ENCODE measurements at regions not wholly inside any gene's neighbourhood (a gene's known extent, or its start where the extent isn't known, plus 50 kb on each side); places are given as distances from the start of the nearest gene placed in this dataset.

DNA sequence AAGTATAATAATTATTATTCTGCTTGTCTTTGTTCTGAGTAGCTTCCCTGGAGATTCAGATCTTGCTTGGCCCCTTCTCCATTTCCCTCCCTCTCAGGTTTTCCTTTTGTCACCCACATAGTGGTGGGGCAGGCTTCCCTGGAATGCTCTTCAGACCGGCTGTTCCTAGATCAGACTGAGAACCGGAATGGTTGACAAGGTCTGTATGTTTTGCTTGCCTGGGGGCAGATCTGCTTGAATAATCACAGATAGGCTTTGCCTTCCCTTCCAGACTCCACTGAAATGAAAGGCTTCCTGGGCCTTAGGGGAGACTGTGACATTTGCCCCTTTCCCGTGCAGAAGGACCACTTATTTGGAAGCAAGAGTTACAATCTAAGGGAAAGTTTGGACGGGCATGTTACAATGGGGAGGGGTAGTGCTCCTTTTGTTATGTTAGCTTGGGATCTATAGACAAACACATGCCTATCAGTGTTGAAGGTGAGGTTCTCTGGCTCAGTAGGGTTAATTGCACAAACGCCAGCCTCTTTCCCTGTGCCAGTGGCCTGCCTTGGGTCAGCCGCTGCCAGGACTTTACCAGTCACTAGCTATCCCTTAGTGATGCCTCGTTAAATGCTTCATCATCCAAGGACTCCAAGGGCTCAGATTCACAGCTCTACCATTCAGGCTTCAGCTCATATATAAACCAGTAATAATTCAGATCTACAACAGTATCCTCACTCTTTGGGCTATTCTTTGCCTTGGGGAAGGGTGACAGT is 178.6 kb downstream of the SNAPC1 start:
- in situ Hi-C loops (cut with MboI; ENCODE audit: low sequenced_read_pairs), result no loop called here

DNA sequence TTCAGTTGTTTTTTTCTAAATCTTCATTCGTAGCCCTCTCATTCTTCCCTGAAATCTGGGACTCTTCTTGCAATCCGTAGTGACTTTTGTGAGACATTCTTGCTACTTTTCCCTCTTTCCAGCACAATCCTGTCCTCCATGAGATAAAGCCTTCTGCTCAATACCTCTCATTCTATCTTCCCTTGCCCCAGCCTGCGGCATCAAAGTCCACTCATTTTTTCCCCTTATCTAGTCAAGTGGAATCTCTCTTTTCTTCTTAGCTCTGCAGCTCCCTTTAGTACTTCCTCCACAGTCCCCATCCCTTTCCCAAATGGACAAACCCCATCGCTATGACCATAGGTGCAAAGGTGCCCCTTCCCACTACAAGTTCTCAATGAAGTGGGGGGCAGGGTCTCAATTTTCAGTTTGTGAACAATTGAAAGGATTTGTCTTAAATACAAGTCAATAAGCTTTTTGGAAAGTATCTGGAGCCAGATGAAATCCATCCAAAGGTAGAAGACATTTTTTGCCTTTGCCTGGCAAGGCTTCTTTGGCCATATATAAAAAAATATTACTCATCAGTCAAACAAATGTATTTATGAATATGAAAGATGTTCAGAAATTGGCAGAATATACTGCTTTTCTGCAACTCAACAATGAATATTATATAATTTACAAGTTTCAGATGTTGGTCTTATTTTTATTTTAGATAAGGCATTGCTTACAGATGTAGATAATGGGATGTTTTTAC is 179.4 kb downstream of the SNAPC1 start:
- in situ Hi-C loops (cut with MboI; ENCODE audit: low sequenced_read_pairs), result no loop called here

DNA sequence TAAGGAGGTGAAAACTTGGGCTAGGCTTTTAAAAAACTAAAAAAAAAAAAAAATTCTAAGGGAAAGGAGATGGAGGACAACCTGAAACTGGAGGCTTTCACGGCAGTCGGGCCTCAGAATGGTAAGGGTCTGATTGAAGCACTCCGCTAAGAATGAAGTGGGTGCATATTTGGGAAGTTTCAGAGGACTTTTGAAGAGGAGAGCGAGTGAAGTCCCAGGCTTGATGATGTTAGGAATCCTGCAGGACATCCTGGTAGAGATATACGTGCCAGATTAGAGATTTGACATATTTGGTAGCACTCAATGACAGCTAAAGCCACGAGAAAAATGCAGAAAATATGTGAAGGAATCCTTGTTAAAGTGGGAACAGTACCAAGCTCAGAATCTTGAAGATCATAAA is 186.2 kb downstream of the SNAPC1 start:
- in situ Hi-C loops (cut with MboI; ENCODE audit: low sequenced_read_pairs), result no loop called here

DNA sequence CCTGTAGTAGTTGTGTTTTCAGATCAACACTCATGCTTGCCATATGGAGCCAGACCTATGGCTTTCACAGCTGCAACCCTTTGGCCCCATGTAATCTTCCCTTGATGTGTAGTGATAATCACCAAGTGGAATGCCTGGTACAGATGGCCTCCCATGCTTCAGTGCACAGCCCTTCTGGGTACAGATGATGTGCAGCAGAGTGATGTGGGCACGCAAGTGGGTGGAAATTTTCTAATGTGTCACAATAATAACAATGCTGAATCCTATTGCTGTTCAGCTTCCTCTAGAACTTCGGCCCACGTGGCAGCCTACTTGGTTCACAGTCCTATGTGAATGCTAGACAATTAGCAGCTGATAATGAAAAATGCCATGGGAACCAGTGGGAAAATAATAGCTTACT is 188.1 kb downstream of the SNAPC1 start:
- in situ Hi-C loops (cut with MboI; ENCODE audit: low sequenced_read_pairs), result no loop called here

DNA sequence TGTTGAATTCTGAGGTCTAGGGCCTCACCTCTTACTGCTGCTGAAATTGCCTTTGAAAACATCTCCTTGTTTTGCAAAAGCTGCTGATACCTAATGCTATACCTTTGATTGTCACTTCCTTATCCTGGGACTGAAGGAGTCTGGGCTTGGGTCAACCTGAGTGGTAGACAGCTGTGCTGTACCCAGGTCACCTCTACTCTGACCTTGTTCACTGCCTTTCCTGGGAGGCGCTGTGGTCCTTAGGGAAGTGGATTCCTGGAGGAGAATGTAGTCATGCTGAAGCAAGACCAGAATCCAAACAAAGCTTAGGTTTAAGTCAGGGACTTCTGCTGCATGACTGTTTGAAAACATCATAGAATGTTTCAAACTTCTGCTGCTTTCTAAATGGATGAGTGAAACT is 191.4 kb downstream of the SNAPC1 start:
- in situ Hi-C loops (cut with MboI; ENCODE audit: low sequenced_read_pairs), result no loop called here

DNA sequence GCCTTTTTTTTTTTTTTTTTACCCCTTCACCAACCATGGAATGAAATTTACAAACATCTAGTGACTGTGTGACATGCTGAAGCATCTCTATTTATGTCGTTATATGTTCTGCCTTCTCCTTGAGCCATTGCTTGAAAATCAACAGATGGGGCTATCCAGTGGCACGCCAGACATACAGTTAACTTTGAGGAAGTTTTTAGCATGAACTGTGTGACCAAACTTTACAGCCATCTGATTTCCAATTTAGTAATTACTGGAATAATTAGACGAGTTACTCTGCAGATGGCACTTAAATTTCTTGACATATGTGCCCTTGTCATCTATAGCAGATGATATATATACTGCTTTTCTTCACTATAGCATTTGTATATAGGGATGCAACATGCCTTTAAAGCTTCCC is 192.1 kb downstream of the SNAPC1 start:
- in situ Hi-C loops (cut with MboI; ENCODE audit: low sequenced_read_pairs), result no loop called here

DNA sequence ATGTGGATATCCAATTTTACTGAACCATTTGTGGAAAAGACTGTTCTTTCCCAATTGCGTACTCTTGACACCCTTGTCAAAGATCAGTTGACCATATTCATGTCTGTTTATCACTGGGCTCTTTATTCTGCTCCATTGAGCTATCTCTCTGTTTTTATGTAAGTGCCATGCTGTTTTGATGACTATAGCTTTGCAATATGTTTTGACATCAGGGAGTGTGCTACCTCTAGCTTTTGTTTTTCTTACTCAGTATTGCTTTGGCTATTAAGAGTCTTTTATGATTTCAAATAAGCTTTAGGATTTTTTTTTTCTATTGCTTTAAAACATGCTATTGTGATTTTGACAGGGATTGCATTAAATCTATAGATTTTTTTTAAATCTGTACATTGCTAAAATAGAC is 194.3 kb downstream of the SNAPC1 start:
- in situ Hi-C loops (cut with MboI; ENCODE audit: low sequenced_read_pairs), result no loop called here

DNA sequence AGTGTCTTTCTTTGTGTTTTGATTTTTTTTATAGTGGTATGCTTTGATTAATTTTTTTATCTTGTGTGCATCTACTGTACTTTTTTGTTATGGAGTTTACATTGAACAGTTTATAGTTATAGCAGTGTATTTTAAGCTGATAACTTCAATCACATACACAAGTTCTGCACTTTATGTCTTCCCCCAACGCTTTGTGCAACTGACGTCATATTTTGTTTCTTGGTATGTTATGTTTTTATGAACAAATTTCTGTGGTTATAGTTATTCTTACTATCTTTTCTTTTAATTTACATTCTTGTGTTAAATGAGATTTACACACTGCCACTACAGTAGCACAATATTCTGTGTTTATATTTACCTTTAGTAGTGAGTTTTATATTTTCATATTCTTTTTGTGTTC is 197.1 kb downstream of the SNAPC1 start:
- in situ Hi-C loops (cut with MboI; ENCODE audit: low sequenced_read_pairs), result no loop called here

DNA sequence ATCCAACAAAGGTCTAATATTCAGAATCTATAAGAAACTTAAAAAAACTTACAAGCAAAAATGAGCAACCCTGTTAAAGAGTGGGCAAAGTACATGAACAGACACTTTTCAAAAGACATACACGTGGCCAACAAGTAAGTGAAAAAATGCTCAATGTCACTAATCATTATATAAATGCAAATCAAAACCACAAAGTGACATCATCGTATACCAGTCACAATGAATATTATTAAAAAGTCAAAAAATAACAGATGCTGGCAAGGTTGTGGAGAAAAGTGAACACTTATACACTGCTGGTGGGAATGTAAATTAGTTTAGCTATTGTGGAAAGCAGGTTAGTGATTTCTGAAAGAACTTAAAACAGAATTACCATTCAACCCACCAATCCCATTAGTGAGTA is 199.1 kb downstream of the SNAPC1 start:
- in situ Hi-C loops (cut with MboI; ENCODE audit: low sequenced_read_pairs), result no loop called here

DNA sequence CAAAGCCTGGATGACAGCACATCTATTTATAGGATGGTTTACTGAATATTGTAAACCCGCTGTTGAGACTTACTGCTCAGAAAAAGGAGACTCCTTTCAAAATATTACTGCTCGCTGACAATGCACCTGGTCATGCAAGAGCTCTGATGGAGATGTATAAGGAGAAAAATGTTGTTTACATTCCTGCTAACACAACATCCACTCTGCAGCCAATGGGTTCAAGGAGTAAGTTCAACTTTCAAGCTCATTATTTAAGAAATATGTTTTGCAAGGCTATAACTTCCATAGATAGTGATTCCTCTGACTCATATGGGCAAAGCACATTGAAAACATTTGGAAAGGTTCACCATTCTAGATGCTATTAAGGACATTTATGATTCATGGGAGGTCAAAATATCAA is 201.7 kb downstream of the SNAPC1 start:
- in situ Hi-C loops (cut with MboI; ENCODE audit: low sequenced_read_pairs), result no loop called here

DNA sequence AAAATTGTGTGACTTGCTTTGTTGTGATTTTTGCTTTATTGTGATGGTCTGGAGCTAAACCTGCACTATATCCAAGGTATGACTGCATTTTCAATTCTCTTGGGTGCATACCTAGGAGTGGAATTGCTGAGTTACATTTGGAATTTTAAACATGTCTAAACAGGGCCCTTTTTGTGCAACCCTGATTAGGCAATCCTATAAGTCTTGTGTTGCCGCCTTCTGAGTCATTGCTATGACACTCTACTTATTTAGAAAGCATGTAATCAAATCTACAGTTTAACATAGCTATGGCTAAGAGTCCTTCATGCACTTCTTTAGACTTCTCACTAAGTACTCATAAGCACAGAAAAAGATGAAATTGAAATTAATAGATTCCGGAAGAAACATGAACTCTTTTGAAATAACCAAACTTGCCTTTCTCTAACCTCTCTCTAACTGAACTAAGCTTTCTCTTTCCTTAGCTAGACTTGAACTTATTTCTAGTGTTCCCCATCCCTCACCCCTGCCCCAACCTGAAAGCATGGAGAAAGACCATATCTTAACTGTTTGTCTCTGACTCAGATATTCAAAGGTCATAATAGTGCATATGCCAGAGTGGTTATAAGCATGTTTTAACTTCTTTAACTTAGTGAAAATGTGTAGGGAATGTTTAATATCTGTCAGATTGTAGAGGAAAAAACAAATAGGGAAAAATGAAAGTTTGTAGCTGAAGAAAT is 203.0 kb downstream of the SNAPC1 start:
- in situ Hi-C loops (cut with MboI; ENCODE audit: low sequenced_read_pairs), result no loop called here

DNA sequence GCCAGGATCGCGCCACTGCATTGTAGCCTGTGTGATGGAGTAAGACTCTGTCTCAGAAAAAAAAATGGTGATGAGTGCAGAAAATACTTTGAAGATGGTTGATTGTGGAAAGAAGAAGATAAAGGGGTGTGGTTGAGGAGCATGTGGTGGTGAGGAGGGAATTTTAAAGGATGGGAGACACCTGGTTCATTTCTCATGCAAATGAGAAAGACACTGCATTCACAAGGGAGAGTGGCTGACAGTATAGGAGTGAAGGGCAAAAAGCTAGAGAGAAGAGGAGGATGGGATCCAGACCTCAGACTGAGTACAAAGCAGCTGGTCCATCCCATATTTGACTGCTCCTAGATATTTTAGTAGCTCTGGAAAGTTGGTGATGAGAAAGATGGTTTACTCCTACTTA is 206.0 kb downstream of the SNAPC1 start:
- in situ Hi-C loops (cut with MboI; ENCODE audit: low sequenced_read_pairs), result no loop called here

DNA sequence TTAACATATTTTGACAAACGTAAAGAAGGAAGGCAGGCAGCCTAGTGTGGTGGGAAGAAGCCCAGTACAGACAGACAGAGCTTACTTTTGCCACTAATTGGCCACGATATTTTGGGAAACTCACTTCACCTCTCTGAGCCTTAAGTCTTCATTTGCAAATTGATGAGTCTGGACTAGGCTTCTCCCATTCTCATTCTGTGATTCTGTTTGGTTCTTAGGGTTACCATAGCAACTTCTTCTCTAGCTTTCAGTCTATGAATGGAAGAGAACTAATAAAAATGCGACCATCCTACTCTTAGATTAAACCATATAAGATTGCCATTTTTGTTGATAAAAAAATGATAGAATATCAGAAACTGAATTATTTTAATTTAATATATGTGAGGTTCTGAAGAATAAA is 210.5 kb downstream of the SNAPC1 start:
- in situ Hi-C loops (cut with MboI; ENCODE audit: low sequenced_read_pairs), result no loop called here

DNA sequence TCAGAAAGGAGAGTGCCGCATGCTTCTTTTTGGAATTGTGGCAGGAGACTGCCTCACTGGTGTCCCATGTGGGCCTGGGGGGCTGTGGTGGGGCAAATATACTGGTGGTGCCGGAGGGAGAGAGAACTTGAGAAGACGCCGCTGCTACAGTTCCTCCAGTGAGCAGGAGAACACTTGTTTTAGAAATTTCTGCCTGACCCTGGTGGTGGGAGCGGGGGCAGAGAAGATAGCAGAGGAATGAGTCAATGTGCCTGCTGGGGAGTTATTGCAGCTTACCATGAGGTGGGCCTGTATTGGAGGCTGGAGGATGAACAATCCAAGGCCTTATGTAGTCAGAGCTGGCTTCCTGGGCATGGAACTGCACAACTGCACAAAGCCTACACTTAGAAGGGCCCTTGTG is 211.8 kb downstream of the SNAPC1 start:
- in situ Hi-C loops (cut with MboI; ENCODE audit: low sequenced_read_pairs), result no loop called here

DNA sequence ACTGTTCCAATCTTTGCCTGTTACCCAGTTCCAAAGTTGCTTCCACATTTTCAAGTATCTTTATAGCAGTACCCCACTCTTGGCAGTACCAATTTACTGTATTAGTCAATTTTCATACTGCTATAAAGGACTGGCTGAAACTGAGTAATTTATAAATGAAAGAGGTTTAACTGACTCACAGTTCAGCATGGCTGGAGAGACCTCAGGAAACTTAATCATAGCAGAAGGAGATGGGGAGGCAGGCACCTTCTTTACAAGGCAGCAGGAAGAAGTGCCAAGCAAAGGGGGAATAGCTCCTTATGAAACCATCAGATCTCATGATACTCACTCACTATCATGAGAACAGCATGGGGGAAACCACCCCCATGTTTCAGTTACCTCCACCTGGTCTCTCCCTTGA is 215.0 kb downstream of the SNAPC1 start:
- in situ Hi-C loops (cut with MboI; ENCODE audit: low sequenced_read_pairs), result no loop called here

DNA sequence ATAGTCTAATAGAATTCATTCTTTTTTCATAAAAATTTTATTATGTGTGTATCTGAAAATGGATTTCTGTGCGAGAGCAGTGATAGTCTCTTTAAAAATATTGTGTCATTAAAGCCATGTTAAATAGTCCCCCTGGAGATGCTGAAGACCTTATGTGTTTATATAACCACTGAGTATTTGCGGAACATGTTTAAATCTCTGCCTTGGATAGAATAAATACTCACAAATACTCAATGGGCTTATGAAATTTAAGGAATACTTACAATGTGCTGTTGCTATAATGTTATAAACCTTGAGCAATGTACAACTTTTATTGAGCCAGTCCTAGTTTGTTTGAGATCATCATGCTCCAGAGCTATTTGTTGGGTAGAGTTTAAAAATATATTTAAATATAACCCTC is 226.0 kb downstream of the SNAPC1 start:
- in situ Hi-C loops (cut with MboI; ENCODE audit: low sequenced_read_pairs), result no loop called here

DNA sequence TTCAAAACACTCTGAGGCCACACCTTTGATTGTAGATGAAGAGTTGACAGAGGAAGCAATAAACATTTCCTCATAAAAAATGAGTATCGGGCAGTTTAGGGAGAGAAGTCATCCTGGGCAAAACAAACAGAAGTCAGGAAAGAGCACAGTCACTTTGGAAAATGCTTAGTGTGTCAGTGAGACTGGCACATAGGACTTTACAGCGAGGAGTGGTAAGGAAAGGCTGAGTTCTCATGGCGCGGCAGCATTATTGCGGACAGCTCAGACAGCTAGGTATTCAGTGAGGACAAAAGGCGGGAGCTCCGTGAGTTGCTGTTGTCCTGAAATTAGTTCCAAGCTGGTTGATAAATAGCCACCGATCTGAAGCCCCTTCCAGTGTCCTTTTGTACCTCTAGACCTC is 229.9 kb downstream of the SNAPC1 start:
- in situ Hi-C loops (cut with MboI; ENCODE audit: low sequenced_read_pairs), result no loop called here

DNA sequence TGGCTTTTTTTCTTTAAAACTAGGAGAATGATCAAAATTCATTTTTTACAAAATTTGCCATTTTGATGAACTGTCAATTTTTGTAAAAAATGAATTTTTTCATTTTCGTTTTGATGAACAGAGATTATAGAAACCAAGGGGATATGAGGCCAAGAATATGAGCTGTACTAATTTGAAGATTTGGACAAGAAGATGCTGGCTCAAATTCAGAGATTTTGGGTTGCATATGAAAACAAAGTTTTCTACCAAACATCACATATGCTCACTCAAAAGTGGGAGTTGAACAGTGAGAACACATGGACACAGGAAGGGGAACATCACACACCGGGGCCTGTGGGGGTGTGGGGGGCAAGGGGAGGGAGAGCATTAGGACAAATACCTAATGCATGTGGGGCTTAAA is 230.7 kb downstream of the SNAPC1 start:
- in situ Hi-C loops (cut with MboI; ENCODE audit: low sequenced_read_pairs), result no loop called here

DNA sequence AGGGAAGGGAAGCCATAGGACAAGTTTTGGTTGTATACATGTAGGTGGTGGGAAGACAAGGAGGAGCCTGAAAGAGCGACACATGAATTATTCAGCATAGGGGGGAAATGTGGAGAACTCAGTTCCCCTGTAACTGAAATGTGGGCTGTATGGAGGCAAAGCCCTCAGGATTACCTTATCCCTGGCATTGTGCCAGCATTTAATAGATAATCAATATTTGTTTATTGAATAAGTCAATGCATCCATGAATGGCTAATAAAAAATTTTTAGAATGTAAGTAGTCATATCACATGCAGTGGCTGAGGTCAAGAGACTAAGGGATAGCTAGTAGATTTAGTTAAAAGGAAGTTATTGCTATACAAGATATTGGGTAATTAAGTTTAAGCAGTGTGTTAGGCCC is 232.4 kb downstream of the SNAPC1 start:
- in situ Hi-C loops (cut with MboI; ENCODE audit: low sequenced_read_pairs), result no loop called here

DNA sequence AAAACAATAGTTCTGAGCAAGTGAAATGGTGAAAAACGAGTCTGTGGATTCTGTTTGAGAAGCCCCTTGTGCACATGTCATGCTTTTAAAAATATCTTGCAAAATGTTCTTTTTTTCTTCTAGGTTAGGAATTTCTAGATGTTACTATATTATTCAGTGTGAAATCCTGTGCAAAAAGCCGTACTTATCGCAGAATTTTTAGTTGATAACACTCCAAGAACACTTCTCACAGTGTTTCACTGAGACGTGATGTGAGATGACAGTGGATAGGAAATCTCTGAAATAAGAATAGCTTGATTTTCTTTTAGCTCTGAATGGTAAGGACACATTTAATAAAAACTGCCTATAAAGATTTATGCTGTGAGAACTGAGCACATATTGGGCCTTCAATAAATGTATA is 234.5 kb downstream of the SNAPC1 start:
- in situ Hi-C loops (cut with MboI; ENCODE audit: low sequenced_read_pairs), result no loop called here

DNA sequence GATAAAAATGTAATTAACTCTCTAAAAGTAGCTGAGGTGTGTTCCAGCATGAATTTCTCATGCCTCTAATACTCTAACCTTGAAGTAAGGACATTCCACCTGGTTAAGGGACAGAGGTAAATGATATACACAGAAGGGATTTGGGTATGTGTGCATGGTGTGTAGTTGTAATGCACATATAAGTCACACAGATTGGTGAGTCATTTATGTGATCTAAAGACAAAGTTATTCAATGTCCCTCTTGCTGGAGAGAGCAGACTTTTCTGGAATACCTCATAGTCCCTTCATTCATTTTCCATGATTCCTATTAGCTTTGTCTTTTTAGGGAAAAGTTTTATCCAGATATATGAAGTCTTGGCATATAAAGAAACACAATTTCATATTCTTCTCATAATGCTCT is 234.9 kb downstream of the SNAPC1 start:
- in situ Hi-C loops (cut with MboI; ENCODE audit: low sequenced_read_pairs), result no loop called here

DNA sequence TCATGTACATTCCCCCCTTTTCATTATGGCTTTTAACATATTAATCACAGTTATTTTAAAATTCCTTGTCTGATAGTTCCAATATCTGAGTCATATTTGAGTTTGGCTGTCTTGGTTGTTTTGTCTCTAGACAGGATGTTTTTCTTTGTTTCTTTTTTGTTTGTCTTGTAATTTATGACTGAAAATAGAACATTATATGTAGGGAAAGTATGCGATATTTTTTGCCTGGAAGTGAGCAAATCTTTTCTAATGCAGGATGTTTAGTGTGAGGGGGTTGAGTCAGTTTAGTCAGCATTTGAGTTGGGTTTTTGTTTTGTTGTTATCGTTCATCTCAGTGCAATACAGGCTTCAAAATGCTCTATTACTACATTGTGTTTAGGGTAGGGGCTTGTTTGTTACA is 239.7 kb downstream of the SNAPC1 start:
- in situ Hi-C loops (cut with MboI; ENCODE audit: low sequenced_read_pairs), result no loop called here
